ENCODE measurements at regions not wholly inside any gene's neighbourhood (a gene's known extent, or its start where the extent isn't known, plus 50 kb on each side); places are given as distances from the start of the nearest gene placed in this dataset.

DNA sequence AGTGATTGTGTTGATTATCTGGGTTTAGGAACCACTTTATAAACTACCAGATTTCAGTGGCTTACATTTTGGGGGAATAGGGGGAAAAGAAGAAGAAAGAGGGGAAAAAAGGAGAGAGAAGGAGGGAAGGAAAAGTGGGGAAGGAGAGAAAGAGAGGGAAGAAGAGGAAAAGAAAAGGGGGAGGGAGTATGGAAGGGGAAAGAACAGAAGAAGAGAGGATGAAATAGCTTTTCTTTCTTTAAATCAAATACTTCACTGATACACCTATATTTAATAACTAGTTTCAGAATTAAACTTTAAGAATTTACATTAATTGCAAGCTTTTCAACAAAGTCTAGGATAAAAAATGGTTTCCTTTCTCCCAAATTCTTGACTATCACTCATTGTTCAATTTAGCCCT lies 289.6 kb downstream of the SDHAF3 start (continued):
- no peak for TF ChIP-seq SP2 (IDR thresholded peaks at IDR 0.05; ENCODE audit: low read length)
- no peak for TF ChIP-seq GTF2F1 (IDR thresholded peaks at IDR 0.05; ENCODE audit: borderline replicate concordance, low read depth, low read length)
- no peak for TF ChIP-seq TAF7 (optimal IDR thresholded peaks at IDR 0.05; ENCODE audit: borderline replicate concordance, low read depth, low read length)
